ENCODE measurements at regions not wholly inside any gene's neighbourhood (a gene's known extent, or its start where the extent isn't known, plus 50 kb on each side); places are given as distances from the start of the nearest gene placed in this dataset.
"Not testable (repeated sequence)": the region's sequence is repeated elsewhere in the genome, so short reads cannot be mapped to it uniquely, and the experiment has no call there.

- not testable (repeated sequence) for DNase-seq
Observed at GRCh38 chr2:91667341-91667740, 2975.9 kb downstream of the RPIA start.

GRCh38 chr2:91685541-91685940, 2994.1 kb downstream of the RPIA start:
- not testable (repeated sequence) for DNase-seq

- not testable (repeated sequence) for DNase-seq
Observed at GRCh38 chr2:91686046-91686445, 2994.6 kb downstream of the RPIA start.
